ENCODE measurements at regions not wholly inside any gene's neighbourhood (a gene's known extent, or its start where the extent isn't known, plus 50 kb on each side); places are given as distances from the start of the nearest gene placed in this dataset.

DNA sequence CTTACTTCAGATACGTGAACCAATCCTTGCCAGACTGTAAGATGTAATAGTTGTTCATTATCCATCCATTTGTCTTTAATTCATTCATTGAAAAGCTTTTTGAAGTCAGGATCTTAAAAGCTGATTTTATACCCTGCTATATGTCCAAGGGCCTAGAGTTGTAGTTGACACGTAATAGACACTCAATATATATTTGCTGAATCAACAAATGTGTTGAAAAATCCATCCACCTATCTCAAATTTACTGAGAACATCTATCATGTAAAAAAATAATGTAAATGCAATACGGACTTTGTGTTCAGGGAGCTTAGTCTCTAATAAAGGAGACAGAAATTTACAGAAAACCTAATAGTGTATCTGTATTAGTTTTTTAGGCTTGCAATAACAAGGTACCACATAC, 521.0 kb downstream of the METTL15 start:
- TF ChIP-seq, protein P1, sequence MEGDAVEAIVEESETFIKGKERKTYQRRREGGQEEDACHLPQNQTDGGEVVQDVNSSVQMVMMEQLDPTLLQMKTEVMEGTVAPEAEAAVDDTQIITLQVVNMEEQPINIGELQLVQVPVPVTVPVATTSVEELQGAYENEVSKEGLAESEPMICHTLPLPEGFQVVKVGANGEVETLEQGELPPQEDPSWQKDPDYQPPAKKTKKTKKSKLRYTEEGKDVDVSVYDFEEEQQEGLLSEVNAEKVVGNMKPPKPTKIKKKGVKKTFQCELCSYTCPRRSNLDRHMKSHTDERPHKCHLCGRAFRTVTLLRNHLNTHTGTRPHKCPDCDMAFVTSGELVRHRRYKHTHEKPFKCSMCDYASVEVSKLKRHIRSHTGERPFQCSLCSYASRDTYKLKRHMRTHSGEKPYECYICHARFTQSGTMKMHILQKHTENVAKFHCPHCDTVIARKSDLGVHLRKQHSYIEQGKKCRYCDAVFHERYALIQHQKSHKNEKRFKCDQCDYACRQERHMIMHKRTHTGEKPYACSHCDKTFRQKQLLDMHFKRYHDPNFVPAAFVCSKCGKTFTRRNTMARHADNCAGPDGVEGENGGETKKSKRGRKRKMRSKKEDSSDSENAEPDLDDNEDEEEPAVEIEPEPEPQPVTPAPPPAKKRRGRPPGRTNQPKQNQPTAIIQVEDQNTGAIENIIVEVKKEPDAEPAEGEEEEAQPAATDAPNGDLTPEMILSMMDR (conservative IDR thresholded peaks at IDR 0.05; ENCODE audit: low read depth, low read length): no peak
- DNase-seq (ENCODE audit: low read depth): no peak
- H3K4me3 ChIP-seq (ENCODE audit: low read depth, low read length): no peak overlapping the region

DNA sequence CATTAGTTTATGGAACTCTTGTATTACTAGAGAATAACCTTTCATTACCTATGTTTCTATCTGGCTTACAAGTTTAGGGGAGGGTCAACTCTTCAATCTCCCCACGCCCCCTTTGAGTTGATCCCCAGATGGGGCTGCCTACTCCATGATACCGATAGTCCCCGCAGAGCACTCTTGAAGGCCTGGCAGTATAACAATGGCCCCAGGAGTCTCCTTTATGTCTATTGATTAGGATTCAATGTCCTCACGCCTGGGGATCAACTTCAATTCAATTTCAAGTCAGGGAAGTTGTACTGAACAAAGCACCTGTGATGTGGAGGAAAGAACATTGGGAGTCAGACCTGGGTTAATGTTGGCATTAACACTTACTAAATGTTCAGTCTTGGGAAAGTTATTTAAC, 520.2 kb downstream of the METTL15 start:
- H3K4me3 ChIP-seq (ENCODE audit: low read depth, low read length): no peak overlapping the region
- DNase-seq (ENCODE audit: low read depth): no peak
- TF ChIP-seq, protein P1 (conservative IDR thresholded peaks at IDR 0.05; ENCODE audit: low read depth, low read length): no peak

DNA sequence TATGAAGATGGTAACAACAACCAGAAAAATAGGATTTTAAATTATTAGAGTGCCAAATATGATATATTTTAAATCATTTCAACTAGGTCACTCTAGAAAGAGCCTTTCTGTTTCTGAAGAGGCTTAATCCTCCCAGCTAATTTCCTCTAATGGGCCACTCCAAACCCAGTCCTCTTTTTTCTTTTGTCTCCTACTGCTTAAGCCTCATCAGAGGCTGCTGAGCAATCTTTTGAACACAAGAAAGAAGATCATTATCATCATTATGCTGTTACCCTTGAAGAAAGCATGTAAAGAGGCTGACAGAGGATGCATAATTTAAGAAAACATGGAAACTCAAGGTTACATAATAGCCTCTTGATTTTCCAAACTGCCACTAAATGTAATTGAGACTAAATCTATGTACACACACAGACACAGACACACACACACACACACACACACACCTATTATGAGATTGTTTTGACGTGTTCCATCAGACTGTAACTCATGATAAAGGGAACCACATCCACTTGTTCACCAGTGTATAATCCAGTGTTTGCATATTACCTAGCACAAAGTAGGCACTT, 519.6 kb downstream of the METTL15 start:
- no peak overlapping the region for H3K4me3 ChIP-seq (ENCODE audit: low read depth, low read length)
- TF ChIP-seq, protein P1 (conservative IDR thresholded peaks at IDR 0.05; ENCODE audit: low read depth, low read length): no peak
- no peak for DNase-seq (ENCODE audit: low read depth)

DNA sequence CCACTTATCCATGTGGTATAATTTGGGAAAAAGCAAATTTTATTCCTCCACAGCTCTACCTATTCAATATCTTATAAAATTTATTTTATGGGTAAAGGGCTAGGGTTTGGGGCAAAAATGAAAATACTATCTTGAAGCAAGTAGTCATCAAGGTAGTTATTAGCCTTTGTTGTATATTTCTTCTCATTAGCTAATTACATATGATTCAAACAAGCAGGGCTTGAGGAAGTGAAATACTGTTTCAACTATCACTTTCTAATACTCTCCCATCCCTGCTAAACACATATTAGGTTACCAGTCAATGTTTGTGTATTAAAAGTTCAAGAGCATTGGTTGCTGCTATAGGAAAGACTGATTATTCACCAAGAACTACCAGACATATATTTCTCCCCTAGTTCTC, 517.3 kb downstream of the METTL15 start:
- no peak overlapping the region for H3K4me3 ChIP-seq (ENCODE audit: low read depth, low read length)
- no peak for DNase-seq (ENCODE audit: low read depth)
- TF ChIP-seq, protein P1 (conservative IDR thresholded peaks at IDR 0.05; ENCODE audit: low read depth, low read length): no peak

DNA sequence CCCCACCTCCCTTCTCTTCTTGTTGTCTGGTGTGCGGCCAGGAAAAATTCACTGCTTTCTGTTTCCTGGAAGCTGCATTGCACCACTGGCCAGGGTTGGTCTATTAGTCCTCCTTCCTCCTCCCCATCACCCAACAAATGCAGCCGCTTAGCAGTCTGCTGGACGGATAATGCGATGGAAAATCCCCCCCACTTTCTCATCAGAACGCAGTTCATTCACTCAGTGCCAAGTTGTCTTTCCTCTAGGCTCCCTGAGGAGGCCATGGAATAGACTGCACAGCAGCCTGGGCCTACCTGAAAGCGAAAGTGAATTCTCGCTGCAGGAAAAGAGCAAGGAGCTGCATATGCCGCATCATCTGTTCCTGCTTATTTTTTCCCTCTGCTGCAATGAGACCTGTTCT, 513.6 kb downstream of the METTL15 start:
- TF ChIP-seq, protein P1 (conservative IDR thresholded peaks at IDR 0.05; ENCODE audit: low read depth, low read length): no peak
- DNase-seq (ENCODE audit: low read depth): peak; percentile 67
- H3K4me3 ChIP-seq (ENCODE audit: low read depth, low read length): peak overlapping the region; percentile 23

DNA sequence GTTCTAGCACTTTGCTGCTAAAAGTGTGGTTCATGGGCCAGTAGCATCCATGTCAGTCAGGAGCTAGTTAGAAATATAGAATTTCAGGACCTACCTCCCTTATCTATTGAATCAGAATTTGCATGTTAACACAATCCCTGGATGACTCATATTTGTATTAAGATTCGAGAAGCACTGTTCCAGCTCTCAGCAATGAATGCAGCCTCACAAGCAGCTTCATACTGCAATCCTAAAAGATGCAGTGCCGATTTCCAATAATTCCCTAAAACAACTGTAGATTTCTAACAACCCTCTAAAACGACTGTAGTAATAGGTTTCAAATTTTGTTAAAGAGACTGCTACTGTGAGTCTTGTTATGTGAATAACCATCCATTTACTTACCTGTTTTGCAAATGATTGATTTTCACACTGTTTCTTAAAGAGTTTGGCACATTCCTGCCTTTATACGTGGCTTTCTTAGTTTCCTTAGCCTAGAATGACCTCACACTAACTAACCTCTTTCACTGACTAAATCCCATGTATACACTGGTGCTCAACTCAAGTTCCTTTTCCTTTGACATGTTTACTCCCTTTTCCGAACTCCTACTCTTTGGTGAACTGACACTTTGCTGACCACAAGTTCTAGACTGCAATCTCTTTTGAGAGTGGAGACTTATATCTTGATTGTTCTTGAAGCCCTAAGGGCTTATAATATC, 511.8 kb downstream of the METTL15 start:
- peak; percentile 67 for DNase-seq (ENCODE audit: low read depth)
- TF ChIP-seq, protein P1 (conservative IDR thresholded peaks at IDR 0.05; ENCODE audit: low read depth, low read length): no peak
- H3K4me3 ChIP-seq (ENCODE audit: low read depth, low read length): no peak overlapping the region

DNA sequence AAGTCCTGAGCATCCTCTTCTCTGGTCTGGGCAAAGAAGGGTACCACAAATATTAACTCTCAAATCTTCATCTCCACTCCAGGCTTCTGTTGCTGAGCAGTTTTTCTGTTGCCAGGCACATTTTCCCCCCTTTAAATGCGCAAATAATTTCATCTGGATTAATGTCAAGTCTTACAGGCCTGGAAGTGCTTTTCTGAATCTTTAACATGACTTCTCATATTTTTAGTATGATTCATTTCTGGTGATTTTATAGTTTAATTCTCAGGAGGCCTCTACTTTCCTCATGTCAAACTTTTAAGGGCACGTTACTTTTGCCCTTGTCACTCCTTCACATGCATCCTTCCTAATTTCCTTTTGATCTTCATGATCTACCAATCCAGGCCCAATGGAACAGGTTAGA, 510.2 kb downstream of the METTL15 start:
- peak; percentile 38 for DNase-seq (ENCODE audit: low read depth)
- no peak overlapping the region for H3K4me3 ChIP-seq (ENCODE audit: low read depth, low read length)
- TF ChIP-seq, protein P1 (conservative IDR thresholded peaks at IDR 0.05; ENCODE audit: low read depth, low read length): no peak

Measured in choroid plexus epithelial cell (primary cell).